ENCODE measurements at regions not wholly inside any gene's neighbourhood (a gene's known extent, or its start where the extent isn't known, plus 50 kb on each side); places are given as distances from the start of the nearest gene placed in this dataset.

- TF ChIP-seq NR4A1 (CRISPR knock-in tag; IDR thresholded peaks at IDR 0.05), result no peak
- TF ChIP-seq NR4A1 (tag; IDR thresholded peaks at IDR 0.05), result no peak
- no peak for TF ChIP-seq NCOA2 (IDR thresholded peaks at IDR 0.05; ENCODE audit: partially characterized antibody in 2 of 2)
- TF ChIP-seq FOXK2 (conservative IDR thresholded peaks at IDR 0.05 in 1 of 2, IDR thresholded peaks at IDR 0.05 in 1 of 2; ENCODE audit: low read depth in 2 of 2), result no peak
- TF ChIP-seq, protein P1, sequence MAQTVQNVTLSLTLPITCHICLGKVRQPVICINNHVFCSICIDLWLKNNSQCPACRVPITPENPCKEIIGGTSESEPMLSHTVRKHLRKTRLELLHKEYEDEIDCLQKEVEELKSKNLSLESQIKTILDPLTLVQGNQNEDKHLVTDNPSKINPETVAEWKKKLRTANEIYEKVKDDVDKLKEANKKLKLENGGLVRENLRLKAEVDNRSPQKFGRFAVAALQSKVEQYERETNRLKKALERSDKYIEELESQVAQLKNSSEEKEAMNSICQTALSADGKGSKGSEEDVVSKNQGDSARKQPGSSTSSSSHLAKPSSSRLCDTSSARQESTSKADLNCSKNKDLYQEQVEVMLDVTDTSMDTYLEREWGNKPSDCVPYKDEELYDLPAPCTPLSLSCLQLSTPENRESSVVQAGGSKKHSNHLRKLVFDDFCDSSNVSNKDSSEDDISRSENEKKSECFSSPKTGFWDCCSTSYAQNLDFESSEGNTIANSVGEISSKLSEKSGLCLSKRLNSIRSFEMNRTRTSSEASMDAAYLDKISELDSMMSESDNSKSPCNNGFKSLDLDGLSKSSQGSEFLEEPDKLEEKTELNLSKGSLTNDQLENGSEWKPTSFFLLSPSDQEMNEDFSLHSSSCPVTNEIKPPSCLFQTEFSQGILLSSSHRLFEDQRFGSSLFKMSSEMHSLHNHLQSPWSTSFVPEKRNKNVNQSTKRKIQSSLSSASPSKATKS (CRISPR knock-in tag; IDR thresholded peaks at IDR 0.05), result no peak
- Histone ChIP-seq H2AFZ (ENCODE audit: low read depth, low read length) (no peak overlapping the region), H3K79me2 (ENCODE audit: control insufficient read depth, insufficient read depth, low read length) (no peaks in the 10 kb centered on the region), H3K9ac (ENCODE audit: insufficient read depth in 1 of 2, low read depth in 2 of 2, low read length in 2 of 2) (no peak overlapping the region), H3K27me3 (ENCODE audit: control insufficient read depth in 2 of 2, insufficient read depth in 2 of 2, low read length in 2 of 2) (no peaks in the 10 kb centered on the region), H3K9me1 (ENCODE audit: control insufficient read depth, insufficient read depth, low read length) (no peaks in the 10 kb centered on the region), H3K27ac (ENCODE audit: extremely low read depth, low read depth, low read length) (no peak overlapping the region), H3K36me3 (ENCODE audit: control insufficient read depth, insufficient read depth, low read length) (no peaks in the 10 kb centered on the region), H4K20me1 (replicated peaks; ENCODE audit: control insufficient read depth, insufficient read depth, low read length) (no peaks in the 10 kb centered on the region), H3K4me3 (no peak overlapping the region), H3K9me3 (replicated peaks; ENCODE audit: control insufficient read depth, insufficient read depth, low read depth, low read length) (0 out of 2 replicates have a peak, but pooled peaks cover 1% of the 10 kb centered on the region), H3K4me2 (ENCODE audit: insufficient read depth, low read length) (no peak overlapping the region), H3K4me1 (replicated peaks in 1 of 2; ENCODE audit: control insufficient read depth in 2 of 2, insufficient read depth in 2 of 2, low read length in 2 of 2) (no peaks in the 10 kb centered on the region)
- intact Hi-C loops (cut with micrococcal nuclease) (no loop called here), in situ Hi-C loops (cut with MboI) (no loop called here)
- CTCF ChIA-PET (ENCODE audit: low intra/inter-chr PET ratio), result no interaction called here
- no TSS peak for BruUV-seq (replicated peaks)
- POLR2A ChIA-PET, result interaction anchor here (0.6 kb wide), 1 partner anchor 1056 kb away, joined by 3 read pairs; no protein-coding TSS in a partner anchor
- WGBS (ENCODE audit: insufficient coverage, low coverage, missing lambda C conversion rate), result 14% methylated on average over 4 of the region's 4 CpGs
- FAIRE-seq (no peak), DNase-seq (ENCODE audit: extremely low read depth in 1 of 4, low spot score in 3 of 4) (no peak), ATAC-seq (no peak)
Measured at GRCh38 chr3:166425900-166426611, 588.8 kb upstream of the BCHE start.

Measured in K562 (cell line).